GM23338 (cell line): ENCODE measurements at regions not wholly inside any gene's neighbourhood (a gene's known extent, or its start where the extent isn't known, plus 50 kb on each side); places are given as distances from the start of the nearest gene placed in this dataset.
A peak's percentile ranks its signal among the peaks of the same experiment; 100 is the strongest.
"Not testable (repeated sequence)": the region's sequence is repeated elsewhere in the genome, so short reads cannot be mapped to it uniquely, and the experiment has no call there.

Experiments used
- ATAC-seq: fragments of 200-7000 bp; cut with Tn5 transposase; 3 replicates; pipeline ENCODE4 v1.9.1; 2020
- DNase-seq: peaks from one replicate; pipeline ENCODE4 v3.0.0-alpha.2; 2015; ENCODE audit warnings: low spot score
- H2AFZ ChIP-seq: fragments of 200-600 bp; sonication (generic); 2 replicates; pipeline ENCODE4 v1.8.0; 2016; ENCODE audit warnings: antibody characterized with exemption, mild to moderate bottlenecking, moderate library complexity
- H3F3A ChIP-seq: fragments of 200-600 bp; sonication (generic); replicated peaks from 2 replicates; pipeline ENCODE4 v1.8.0; 2017; ENCODE audit warnings: antibody characterized with exemption, mixed run types, low read depth
- H3K27ac ChIP-seq: fragments of 200-600 bp; sonication (generic); 2 replicates; pipeline ENCODE4 v1.6.1; 2016; ENCODE audit warnings: low read depth
- H3K27me3 ChIP-seq: fragments of 200-600 bp; sonication (generic); 2 replicates; pipeline ENCODE4 v1.8.0; 2016; ENCODE audit warnings: mild to moderate bottlenecking, mixed run types, moderate library complexity; ENCODE audit not compliant: insufficient read depth
- H3K36me3 ChIP-seq: fragments of 200-600 bp; sonication (generic); 2 replicates; pipeline ENCODE4 v1.8.0; 2016; ENCODE audit warnings: mild to moderate bottlenecking; ENCODE audit not compliant: insufficient read depth
- H3K4me1 ChIP-seq: fragments of 200-600 bp; sonication (generic); 2 replicates; pipeline ENCODE4 v1.8.0; 2016; ENCODE audit warnings: mild to moderate bottlenecking, moderate library complexity; ENCODE audit not compliant: insufficient read depth
- H3K4me2 ChIP-seq: fragments of 200-600 bp; sonication (generic); 2 replicates; pipeline ENCODE4 v1.7.1; 2017; ENCODE audit warnings: mixed run types
- H3K4me3 ChIP-seq: fragments of 200-600 bp; sonication (generic); 2 replicates; pipeline ENCODE4 v1.6.1; 2016; ENCODE audit warnings: mixed run types
- H3K79me2 ChIP-seq: fragments of 200-600 bp; sonication (generic); replicated peaks from 2 replicates; pipeline ENCODE4 v1.8.0; 2017; ENCODE audit warnings: mild to moderate bottlenecking; ENCODE audit not compliant: insufficient read depth
- H3K9me2 ChIP-seq: fragments of 200-600 bp; sonication (generic); 2 replicates; pipeline ENCODE4 v1.8.0; 2017; ENCODE audit not compliant: insufficient read depth
- H4K20me1 ChIP-seq: fragments of 200-600 bp; sonication (generic); replicated peaks from 2 replicates; pipeline ENCODE4 v1.8.0; 2017; ENCODE audit warnings: mild to moderate bottlenecking; ENCODE audit not compliant: insufficient read depth
- H3K27ac Mint-ChIP-seq: 2 replicates; pipeline ENCODE4 v1.8.0; 2020; ENCODE audit warnings: inconsistent platforms, mild to moderate bottlenecking, moderate library complexity, mixed read lengths
- H3K27me3 Mint-ChIP-seq: 3 replicates; pipeline ENCODE4 v1.8.0; 2022; ENCODE audit warnings: low read depth, mild to moderate bottlenecking, moderate library complexity, mixed read lengths, inconsistent platforms; ENCODE audit not compliant: insufficient read depth, poor library complexity
- H3K36me3 Mint-ChIP-seq: 3 replicates; pipeline ENCODE4 v1.8.0; 2021; ENCODE audit warnings: low read depth, mild to moderate bottlenecking, inconsistent platforms, moderate library complexity, mixed read lengths
- H3K4me1 Mint-ChIP-seq: 3 replicates; pipeline ENCODE4 v1.8.0; 2020; ENCODE audit warnings: mild to moderate bottlenecking, inconsistent platforms, mixed read lengths
- H3K4me3 Mint-ChIP-seq: 3 replicates; pipeline ENCODE4 v1.8.0; 2021; ENCODE audit warnings: moderate library complexity, mild to moderate bottlenecking, inconsistent platforms, mixed read lengths
- H3K9me3 Mint-ChIP-seq: 3 replicates; pipeline ENCODE4 v1.8.0; 2020; ENCODE audit warnings: moderate library complexity, mild to moderate bottlenecking, inconsistent platforms, mixed read lengths
- EZH2phosphoT487 ChIP-seq: fragments of 200-600 bp; sonication (generic); IDR thresholded peaks from one replicate; pipeline ENCODE4 v1.8.1; 2018; ENCODE audit warnings: antibody characterized with exemption; ENCODE audit not compliant: unreplicated experiment
- JUNB ChIP-seq: IDR thresholded peaks from one replicate; pipeline ENCODE4 v1.6.1; 2016; ENCODE audit warnings: antibody characterized with exemption; ENCODE audit not compliant: unreplicated experiment
- NANOG ChIP-seq: IDR thresholded peaks from 2 replicates; pipeline ENCODE4 v1.6.1; 2016; ENCODE audit warnings: antibody characterized with exemption, borderline replicate concordance
- POLR2AphosphoS5 ChIP-seq: IDR thresholded peaks from 2 replicates; pipeline ENCODE4 v1.6.1; 2016; ENCODE audit warnings: antibody characterized with exemption, low read depth
- REST ChIP-seq: IDR thresholded peaks from one replicate; pipeline ENCODE4 v1.6.1; 2018; ENCODE audit warnings: antibody characterized with exemption; ENCODE audit not compliant: unreplicated experiment
- STAT1 ChIP-seq: IDR thresholded peaks from one replicate; pipeline ENCODE4 v1.6.1; 2016; ENCODE audit warnings: antibody characterized with exemption; ENCODE audit not compliant: unreplicated experiment
- ZNF114 ChIP-seq: fragments of 250-450 bp; sonication (Bioruptor Pico); IDR thresholded peaks from 2 replicates; pipeline ENCODE4 v1.5.0; 2020; ENCODE audit warnings: mild to moderate bottlenecking, moderate library complexity
- ZNF331 ChIP-seq: fragments of 250-450 bp; sonication (Bioruptor Pico); IDR thresholded peaks from 2 replicates; pipeline ENCODE4 v1.5.0; 2020; ENCODE audit warnings: low read depth, mild to moderate bottlenecking, moderate library complexity
- TF ChIP-seq, protein P1 (sequence below): fragments of 250-450 bp; sonication (Bioruptor Pico); IDR thresholded peaks from 2 replicates; pipeline ENCODE4 v1.5.0; 2020; ENCODE audit warnings: mild to moderate bottlenecking, moderate library complexity
- TF ChIP-seq, protein P2 (sequence below), 2 experiments: fragments of 200-600 bp in 1 of 2; sonication (generic) in 1 of 2; conservative IDR thresholded peaks; 2 replicates each; pipeline versions ENCODE4 v1.5.1 to v1.6.1; 2016 to 2017; ENCODE audit warnings: antibody characterized with exemption in 2 of 2, low read depth in 2 of 2, mild to moderate bottlenecking in 2 of 2, moderate library complexity in 1 of 2

- not testable (repeated sequence) for H3F3A ChIP-seq, H3K27ac Mint-ChIP-seq
- H3K9me3 Mint-ChIP-seq = peaks cover 12% of the 10 kb centered on the region; the same call in 2 of the 3 replicates
These were observed 145.8 kb upstream of the FANCL start for GRCh38 chr2:58386904-58387303.

DNA sequence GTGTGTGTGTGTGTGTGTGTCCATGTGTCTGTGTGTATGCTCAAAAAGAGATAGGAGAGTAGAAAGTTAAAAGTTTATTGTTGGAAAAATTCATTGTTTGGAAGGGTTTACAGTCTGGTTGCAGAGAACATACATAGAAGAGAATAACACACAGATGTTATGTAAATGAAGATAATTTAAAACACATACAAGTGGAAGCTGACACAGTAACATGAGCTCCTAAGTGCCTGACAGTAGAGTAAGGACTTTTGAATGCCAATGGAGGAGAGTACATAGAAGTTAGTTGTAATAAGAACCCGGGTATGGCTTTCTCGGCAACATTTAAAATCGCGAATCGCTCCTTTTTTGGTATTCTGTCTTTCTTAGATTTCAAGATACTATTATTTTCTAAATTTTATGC lies 137.0 kb upstream of the FANCL start:
- no peak overlapping the region for H2AFZ ChIP-seq
- 0 out of 2 replicates have a peak, but pooled peaks cover 2% of the 10 kb centered on the region for H3K4me1 ChIP-seq
- DNase-seq (no peak), ATAC-seq (no peak)
- Mint-ChIP-seq H3K36me3 (no peaks in the 10 kb centered on the region), H3K9me3 (no peaks in the 10 kb centered on the region; the same call in 2 of the 3 replicates), H3K27ac (no peak overlapping the region), H3K4me3 (no peak overlapping the region), H3K27me3 (no peaks in the 10 kb centered on the region), H3K4me1 (peaks cover 2% of the 10 kb centered on the region; the same call in 1 of the 3 replicates)
- no peaks in the 10 kb centered on the region for H3K27me3 ChIP-seq
- no peak overlapping the region for H3K4me2 ChIP-seq
- no peaks in the 10 kb centered on the region for H3K79me2 ChIP-seq
- no peak overlapping the region for H3K27ac ChIP-seq
- no peaks in the 10 kb centered on the region for H3F3A ChIP-seq
- no peaks in the 10 kb centered on the region for H4K20me1 ChIP-seq
- no peaks in the 10 kb centered on the region for H3K36me3 ChIP-seq
- no peaks in the 10 kb centered on the region for H3K9me2 ChIP-seq
- H3K4me3 ChIP-seq = no peak overlapping the region
- TF ChIP-seq POLR2AphosphoS5 (no peak), JUNB (no peak), EZH2phosphoT487 (no peak), ZNF114 (no peak), STAT1 (no peak), ZNF331 (no peak), REST (no peak), NANOG (no peak)
- TF ChIP-seq, protein P1, sequence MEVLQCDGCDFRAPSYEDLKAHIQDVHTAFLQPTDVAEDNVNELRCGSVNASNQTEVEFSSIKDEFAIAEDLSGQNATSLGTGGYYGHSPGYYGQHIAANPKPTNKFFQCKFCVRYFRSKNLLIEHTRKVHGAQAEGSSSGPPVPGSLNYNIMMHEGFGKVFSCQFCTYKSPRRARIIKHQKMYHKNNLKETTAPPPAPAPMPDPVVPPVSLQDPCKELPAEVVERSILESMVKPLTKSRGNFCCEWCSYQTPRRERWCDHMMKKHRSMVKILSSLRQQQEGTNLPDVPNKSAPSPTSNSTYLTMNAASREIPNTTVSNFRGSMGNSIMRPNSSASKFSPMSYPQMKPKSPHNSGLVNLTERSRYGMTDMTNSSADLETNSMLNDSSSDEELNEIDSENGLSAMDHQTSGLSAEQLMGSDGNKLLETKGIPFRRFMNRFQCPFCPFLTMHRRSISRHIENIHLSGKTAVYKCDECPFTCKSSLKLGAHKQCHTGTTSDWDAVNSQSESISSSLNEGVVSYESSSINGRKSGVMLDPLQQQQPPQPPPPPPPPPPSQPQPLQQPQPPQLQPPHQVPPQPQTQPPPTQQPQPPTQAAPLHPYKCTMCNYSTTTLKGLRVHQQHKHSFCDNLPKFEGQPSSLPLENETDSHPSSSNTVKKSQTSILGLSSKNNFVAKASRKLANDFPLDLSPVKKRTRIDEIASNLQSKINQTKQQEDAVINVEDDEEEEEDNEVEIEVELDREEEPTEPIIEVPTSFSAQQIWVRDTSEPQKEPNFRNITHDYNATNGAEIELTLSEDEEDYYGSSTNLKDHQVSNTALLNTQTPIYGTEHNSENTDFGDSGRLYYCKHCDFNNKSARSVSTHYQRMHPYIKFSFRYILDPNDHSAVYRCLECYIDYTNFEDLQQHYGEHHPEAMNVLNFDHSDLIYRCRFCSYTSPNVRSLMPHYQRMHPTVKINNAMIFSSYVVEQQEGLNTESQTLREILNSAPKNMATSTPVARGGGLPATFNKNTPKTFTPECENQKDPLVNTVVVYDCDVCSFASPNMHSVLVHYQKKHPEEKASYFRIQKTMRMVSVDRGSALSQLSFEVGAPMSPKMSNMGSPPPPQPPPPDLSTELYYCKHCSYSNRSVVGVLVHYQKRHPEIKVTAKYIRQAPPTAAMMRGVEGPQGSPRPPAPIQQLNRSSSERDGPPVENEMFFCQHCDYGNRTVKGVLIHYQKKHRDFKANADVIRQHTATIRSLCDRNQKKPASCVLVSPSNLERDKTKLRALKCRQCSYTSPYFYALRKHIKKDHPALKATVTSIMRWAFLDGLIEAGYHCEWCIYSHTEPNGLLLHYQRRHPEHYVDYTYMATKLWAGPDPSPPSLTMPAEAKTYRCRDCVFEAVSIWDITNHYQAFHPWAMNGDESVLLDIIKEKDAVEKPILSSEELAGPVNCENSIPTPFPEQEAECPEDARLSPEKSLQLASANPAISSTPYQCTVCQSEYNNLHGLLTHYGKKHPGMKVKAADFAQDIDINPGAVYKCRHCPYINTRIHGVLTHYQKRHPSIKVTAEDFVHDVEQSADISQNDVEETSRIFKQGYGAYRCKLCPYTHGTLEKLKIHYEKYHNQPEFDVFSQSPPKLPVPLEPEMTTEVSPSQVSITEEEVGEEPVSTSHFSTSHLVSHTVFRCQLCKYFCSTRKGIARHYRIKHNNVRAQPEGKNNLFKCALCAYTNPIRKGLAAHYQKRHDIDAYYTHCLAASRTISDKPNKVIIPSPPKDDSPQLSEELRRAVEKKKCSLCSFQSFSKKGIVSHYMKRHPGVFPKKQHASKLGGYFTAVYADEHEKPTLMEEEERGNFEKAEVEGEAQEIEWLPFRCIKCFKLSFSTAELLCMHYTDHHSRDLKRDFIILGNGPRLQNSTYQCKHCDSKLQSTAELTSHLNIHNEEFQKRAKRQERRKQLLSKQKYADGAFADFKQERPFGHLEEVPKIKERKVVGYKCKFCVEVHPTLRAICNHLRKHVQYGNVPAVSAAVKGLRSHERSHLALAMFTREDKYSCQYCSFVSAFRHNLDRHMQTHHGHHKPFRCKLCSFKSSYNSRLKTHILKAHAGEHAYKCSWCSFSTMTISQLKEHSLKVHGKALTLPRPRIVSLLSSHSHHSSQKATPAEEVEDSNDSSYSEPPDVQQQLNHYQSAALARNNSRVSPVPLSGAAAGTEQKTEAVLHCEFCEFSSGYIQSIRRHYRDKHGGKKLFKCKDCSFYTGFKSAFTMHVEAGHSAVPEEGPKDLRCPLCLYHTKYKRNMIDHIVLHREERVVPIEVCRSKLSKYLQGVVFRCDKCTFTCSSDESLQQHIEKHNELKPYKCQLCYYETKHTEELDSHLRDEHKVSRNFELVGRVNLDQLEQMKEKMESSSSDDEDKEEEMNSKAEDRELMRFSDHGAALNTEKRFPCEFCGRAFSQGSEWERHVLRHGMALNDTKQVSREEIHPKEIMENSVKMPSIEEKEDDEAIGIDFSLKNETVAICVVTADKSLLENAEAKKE (CRISPR knock-in tag) = no peak
- TF ChIP-seq, protein P2, sequence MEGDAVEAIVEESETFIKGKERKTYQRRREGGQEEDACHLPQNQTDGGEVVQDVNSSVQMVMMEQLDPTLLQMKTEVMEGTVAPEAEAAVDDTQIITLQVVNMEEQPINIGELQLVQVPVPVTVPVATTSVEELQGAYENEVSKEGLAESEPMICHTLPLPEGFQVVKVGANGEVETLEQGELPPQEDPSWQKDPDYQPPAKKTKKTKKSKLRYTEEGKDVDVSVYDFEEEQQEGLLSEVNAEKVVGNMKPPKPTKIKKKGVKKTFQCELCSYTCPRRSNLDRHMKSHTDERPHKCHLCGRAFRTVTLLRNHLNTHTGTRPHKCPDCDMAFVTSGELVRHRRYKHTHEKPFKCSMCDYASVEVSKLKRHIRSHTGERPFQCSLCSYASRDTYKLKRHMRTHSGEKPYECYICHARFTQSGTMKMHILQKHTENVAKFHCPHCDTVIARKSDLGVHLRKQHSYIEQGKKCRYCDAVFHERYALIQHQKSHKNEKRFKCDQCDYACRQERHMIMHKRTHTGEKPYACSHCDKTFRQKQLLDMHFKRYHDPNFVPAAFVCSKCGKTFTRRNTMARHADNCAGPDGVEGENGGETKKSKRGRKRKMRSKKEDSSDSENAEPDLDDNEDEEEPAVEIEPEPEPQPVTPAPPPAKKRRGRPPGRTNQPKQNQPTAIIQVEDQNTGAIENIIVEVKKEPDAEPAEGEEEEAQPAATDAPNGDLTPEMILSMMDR (conservative IDR thresholded peaks at IDR 0.05; ENCODE audit: low read depth in 2 of 2) = no peak

More at GRCh38 chr2:58386904-58387303, 145.8 kb upstream of the FANCL start:
- not testable (repeated sequence) for H3K4me1 ChIP-seq, ATAC-seq, H3K4me3 Mint-ChIP-seq, H3K36me3 ChIP-seq, H4K20me1 ChIP-seq, H3K4me2 ChIP-seq, H3K79me2 ChIP-seq, H3K4me1 Mint-ChIP-seq, H3K27me3 ChIP-seq, H2AFZ ChIP-seq, H3K27me3 Mint-ChIP-seq, H3K27ac ChIP-seq
- Histone ChIP-seq H3K9me2 (peaks cover 20% of the 10 kb centered on the region), H3K4me3 (0 out of 2 replicates have a peak overlapping the region, but pooled peaks have one; percentile 23)
- DNase-seq = peak; percentile 52
- peaks cover 14% of the 10 kb centered on the region for H3K36me3 Mint-ChIP-seq
